GM12878 (cell line): ENCODE measurements at regions not wholly inside any gene's neighbourhood (a gene's known extent, or its start where the extent isn't known, plus 50 kb on each side); places are given as distances from the start of the nearest gene placed in this dataset.

ENCODE experiments used
- ATAC-seq: fragments of 200-7000 bp; cut with Tn5 transposase; 3 replicates; pipeline ENCODE4 v1.9.1; 2020; ENCODE audit warnings: mild to moderate bottlenecking, moderate library complexity
- BruUV-seq: library from RNA; stranded (reverse); fragments of 400-500 nt; replicated peaks from 2 replicates; lab custom pipeline; 2021; lab: Mats Ljungman, UMichigan
- CTCF ChIA-PET: fragments of 300-600 bp; sonication (Branson Sonifier 250); formaldehyde crosslinking; extraction: SDS; loops from one replicate; lab custom pipeline; 2021; ENCODE audit warnings: inconsistent platforms; lab: Yijun Ruan, JAX
- POLR2A ChIA-PET: fragments of 350-600 bp; formaldehyde crosslinking; extraction: SDS; loops from one replicate; lab custom pipeline; 2021; ENCODE audit warnings: inconsistent platforms; lab: Charles Lee
- RAD21 ChIA-PET: fragments of 300-600 bp; sonication (Branson Sonifier 250); formaldehyde crosslinking; loops from one replicate; lab custom pipeline; 2023; ENCODE audit warnings: antibody characterized with exemption; ENCODE audit not compliant: unreplicated experiment; lab: Charles Lee
- SMC1A ChIA-PET: fragments of 300-600 bp; sonication (Branson Sonifier 250); formaldehyde crosslinking; loops from one replicate; lab custom pipeline; 2023; ENCODE audit not compliant: unreplicated experiment, uncharacterized antibody; lab: Charles Lee
- DNase-seq: peaks from one replicate; pipeline ENCODE4 v3.0.0-alpha.2; 2011; ENCODE audit warnings: low read depth, low spot score
- FAIRE-seq: peaks from 3 replicates; lab custom pipeline; 2011; peaks lifted over from hg19 to GRCh38; lab: Jason Lieb, UNC
- H2AFZ ChIP-seq: 2 replicates; pipeline ENCODE4 v1.6.0; 2011; ENCODE audit warnings: low read depth, low read length, control low read depth; ENCODE audit not compliant: control insufficient read depth
- H3K27ac ChIP-seq: 2 replicates; pipeline ENCODE4 v1.5.1; 2011; ENCODE audit warnings: control low read depth; ENCODE audit not compliant: control insufficient read depth, insufficient read depth
- H3K27me3 ChIP-seq, 2 experiments: replicated peaks in 1 of 2; 2 replicates each; pipeline versions ENCODE4 v1.6.0 to v1.6.1; 2011; ENCODE audit warnings: low read length in 1 of 2; ENCODE audit not compliant: control insufficient read depth in 2 of 2, insufficient read depth in 2 of 2
- H3K36me3 ChIP-seq, 2 experiments: 2 replicates each; pipeline ENCODE4 v1.5.1; 2011; ENCODE audit warnings: low read length in 1 of 2; ENCODE audit not compliant: control insufficient read depth in 2 of 2, insufficient read depth in 2 of 2
- H3K4me1 ChIP-seq: 2 replicates; pipeline ENCODE4 v1.6.1; 2011; ENCODE audit warnings: mild to moderate bottlenecking, low read length, moderate library complexity, mixed read lengths; ENCODE audit not compliant: control insufficient read depth, insufficient read depth
- H3K4me2 ChIP-seq: 2 replicates; pipeline ENCODE4 v1.6.0; 2011; ENCODE audit warnings: control low read depth; ENCODE audit not compliant: control insufficient read depth, insufficient read depth
- H3K4me3 ChIP-seq: fragments of 200-600 bp; sonication (generic); 2 replicates; pipeline ENCODE4 v1.5.1; 2016
- H3K79me2 ChIP-seq: 2 replicates; pipeline ENCODE4 v1.6.0; 2011; ENCODE audit warnings: low read length; ENCODE audit not compliant: control insufficient read depth, insufficient read depth
- H3K9ac ChIP-seq: 2 replicates; pipeline ENCODE4 v1.8.0; 2011; ENCODE audit warnings: low read length, control low read depth, mixed read lengths; ENCODE audit not compliant: control insufficient read depth, insufficient read depth
- H3K9me3 ChIP-seq: replicated peaks from 3 replicates; pipeline ENCODE4 v1.5.1; 2011; ENCODE audit warnings: mild to moderate bottlenecking, low read length; ENCODE audit not compliant: control insufficient read depth, insufficient read depth
- H4K20me1 ChIP-seq: 2 replicates; pipeline ENCODE4 v1.6.0; 2011; ENCODE audit not compliant: control insufficient read depth, insufficient read depth
- CREB1 ChIP-seq: IDR thresholded peaks from 2 replicates; pipeline ENCODE4 v1.6.1; 2012; ENCODE audit warnings: low read depth, mild to moderate bottlenecking, inconsistent platforms
- CREM ChIP-seq: IDR thresholded peaks from 2 replicates; pipeline ENCODE4 v1.6.1; 2014; ENCODE audit warnings: antibody characterized with exemption, low read depth
- HCFC1 ChIP-seq: fragments of 150-350 bp; IDR thresholded peaks from 2 replicates; pipeline ENCODE4 v1.6.1; 2014; ENCODE audit warnings: low read length
- HDAC6 ChIP-seq: fragments of 200-600 bp; sonication (generic); IDR thresholded peaks from one replicate; pipeline ENCODE4 v1.8.0; 2017; ENCODE audit warnings: antibody characterized with exemption; ENCODE audit not compliant: unreplicated experiment
- MYB ChIP-seq: fragments of 150-350 bp; IDR thresholded peaks from 2 replicates; pipeline ENCODE4 v1.6.1; 2014; ENCODE audit warnings: mild to moderate bottlenecking, low read depth, low read length, borderline replicate concordance
- SMAD1 ChIP-seq: fragments of 450-650 bp; IDR thresholded peaks from 2 replicates; pipeline ENCODE4 v1.6.1; 2018; ENCODE audit warnings: mild to moderate bottlenecking, low read depth; ENCODE audit not compliant: partially characterized antibody
- SUPT20H ChIP-seq: IDR thresholded peaks from 2 replicates; pipeline ENCODE4 v1.6.1; 2011; ENCODE audit warnings: low read depth, mild to moderate bottlenecking, low read length, moderate library complexity, borderline replicate concordance; ENCODE audit not compliant: control insufficient read depth
- TAF1 ChIP-seq: IDR thresholded peaks from 2 replicates; pipeline ENCODE4 v1.6.1; 2011; ENCODE audit warnings: mild to moderate bottlenecking, low read depth, low read length, borderline replicate concordance
- TBL1XR1 ChIP-seq: IDR thresholded peaks from 2 replicates; pipeline ENCODE4 v1.6.1; 2012; ENCODE audit warnings: low read depth, low read length, improper control_type of control experiment
- TCF7 ChIP-seq: IDR thresholded peaks from 2 replicates; pipeline ENCODE4 v1.6.1; 2014; ENCODE audit warnings: antibody characterized with exemption, borderline replicate concordance
- ZBTB33 ChIP-seq: fragments of 450-650 bp; IDR thresholded peaks from 2 replicates; pipeline ENCODE4 v1.6.1; 2017; ENCODE audit warnings: mild to moderate bottlenecking
- ZNF622 ChIP-seq: fragments of 450-650 bp; IDR thresholded peaks from 2 replicates; pipeline ENCODE4 v1.6.1; 2017; ENCODE audit warnings: mild to moderate bottlenecking, inconsistent platforms
- WGBS: methylation state at CpG from one replicate; pipeline ENCODE4 v1.1.6; 2016; ENCODE audit warnings: low lambda C conversion rate; ENCODE audit not compliant: insufficient replicate concordance, insufficient coverage; ENCODE audit errors: missing lambda C conversion rate; 5-methylcytosine and 5-hydroxymethylcytosine counted together
- in situ Hi-C: fragments of 300-500 bp; cut with MboI; formaldehyde crosslinking; loops from 9 replicates; pipeline ENCODE4 v1.14.3; 2018; ENCODE audit warnings: mixed read lengths
- intact Hi-C: fragments of 100-400 bp; cut with micrococcal nuclease; formaldehyde crosslinking; loops from one replicate; pipeline ENCODE4 v1.14.2; 2022; ENCODE audit not compliant: unreplicated experiment
- TF ChIP-seq, protein P1 (sequence below): IDR thresholded peaks from 2 replicates; pipeline ENCODE4 v1.6.1; 2011; ENCODE audit warnings: borderline replicate concordance, low read depth, mild to moderate bottlenecking, moderate library complexity, mixed read lengths, low read length; ENCODE audit not compliant: insufficient read depth; ENCODE audit errors: extremely low read length
- TF ChIP-seq, protein P2 (sequence below): fragments of 450-650 bp; IDR thresholded peaks from 2 replicates; pipeline ENCODE4 v1.6.1; 2016; ENCODE audit warnings: mild to moderate bottlenecking
- TF ChIP-seq, protein P3 (sequence below): fragments of 450-650 bp; formaldehyde crosslinking; IDR thresholded peaks from 2 replicates; pipeline ENCODE4 v1.4.0; 2020; ENCODE audit warnings: mild to moderate bottlenecking, moderate library complexity

DNA sequence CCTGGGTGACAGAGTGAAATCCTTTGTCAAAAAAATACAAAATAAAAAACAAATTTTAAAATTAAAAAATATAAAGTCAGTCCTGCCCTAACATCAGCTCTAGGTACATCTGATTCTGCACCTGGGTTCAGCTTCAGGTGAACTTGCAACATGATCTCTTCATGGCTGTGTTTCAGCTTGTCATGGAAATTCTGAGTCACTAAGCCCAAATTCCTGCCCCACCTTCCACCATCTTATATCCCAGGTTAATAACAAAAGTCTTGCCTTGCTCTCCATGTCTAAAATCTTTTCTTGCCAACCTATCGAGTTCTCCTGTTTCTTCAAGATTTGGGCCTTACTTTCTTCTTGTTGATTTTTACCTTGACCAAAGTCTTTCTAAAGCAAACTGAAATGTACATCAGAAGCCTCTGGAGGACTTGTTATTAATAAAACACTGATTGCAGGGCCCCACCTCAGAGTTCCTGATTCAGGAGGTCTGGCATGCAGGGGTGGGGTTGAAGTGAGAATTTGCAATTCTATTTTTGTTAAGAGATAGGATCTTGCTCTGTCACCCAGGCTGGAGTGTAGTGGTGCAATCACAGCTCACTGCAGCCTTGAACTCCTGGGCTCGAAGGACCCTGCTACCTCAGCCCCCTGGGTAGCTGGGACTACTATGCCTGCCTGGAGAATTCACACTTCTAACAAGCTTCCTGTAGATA, 125.8 kb upstream of the VCX3A start:
- TF ChIP-seq, protein P1, sequence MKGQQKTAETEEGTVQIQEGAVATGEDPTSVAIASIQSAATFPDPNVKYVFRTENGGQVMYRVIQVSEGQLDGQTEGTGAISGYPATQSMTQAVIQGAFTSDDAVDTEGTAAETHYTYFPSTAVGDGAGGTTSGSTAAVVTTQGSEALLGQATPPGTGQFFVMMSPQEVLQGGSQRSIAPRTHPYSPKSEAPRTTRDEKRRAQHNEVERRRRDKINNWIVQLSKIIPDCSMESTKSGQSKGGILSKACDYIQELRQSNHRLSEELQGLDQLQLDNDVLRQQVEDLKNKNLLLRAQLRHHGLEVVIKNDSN = no peak
- TF ChIP-seq, protein P2, sequence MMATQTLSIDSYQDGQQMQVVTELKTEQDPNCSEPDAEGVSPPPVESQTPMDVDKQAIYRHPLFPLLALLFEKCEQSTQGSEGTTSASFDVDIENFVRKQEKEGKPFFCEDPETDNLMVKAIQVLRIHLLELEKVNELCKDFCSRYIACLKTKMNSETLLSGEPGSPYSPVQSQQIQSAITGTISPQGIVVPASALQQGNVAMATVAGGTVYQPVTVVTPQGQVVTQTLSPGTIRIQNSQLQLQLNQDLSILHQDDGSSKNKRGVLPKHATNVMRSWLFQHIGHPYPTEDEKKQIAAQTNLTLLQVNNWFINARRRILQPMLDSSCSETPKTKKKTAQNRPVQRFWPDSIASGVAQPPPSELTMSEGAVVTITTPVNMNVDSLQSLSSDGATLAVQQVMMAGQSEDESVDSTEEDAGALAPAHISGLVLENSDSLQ = no peak
- TF ChIP-seq CREM (no peak), ZNF622 (no peak), HCFC1 (no peak), TAF1 (no peak), TCF7 (no peak), HDAC6 (no peak), SMAD1 (no peak), MYB (no peak), SUPT20H (no peak), ZBTB33 (no peak), CREB1 (no peak), TBL1XR1 (no peak)
- TF ChIP-seq, protein P3, sequence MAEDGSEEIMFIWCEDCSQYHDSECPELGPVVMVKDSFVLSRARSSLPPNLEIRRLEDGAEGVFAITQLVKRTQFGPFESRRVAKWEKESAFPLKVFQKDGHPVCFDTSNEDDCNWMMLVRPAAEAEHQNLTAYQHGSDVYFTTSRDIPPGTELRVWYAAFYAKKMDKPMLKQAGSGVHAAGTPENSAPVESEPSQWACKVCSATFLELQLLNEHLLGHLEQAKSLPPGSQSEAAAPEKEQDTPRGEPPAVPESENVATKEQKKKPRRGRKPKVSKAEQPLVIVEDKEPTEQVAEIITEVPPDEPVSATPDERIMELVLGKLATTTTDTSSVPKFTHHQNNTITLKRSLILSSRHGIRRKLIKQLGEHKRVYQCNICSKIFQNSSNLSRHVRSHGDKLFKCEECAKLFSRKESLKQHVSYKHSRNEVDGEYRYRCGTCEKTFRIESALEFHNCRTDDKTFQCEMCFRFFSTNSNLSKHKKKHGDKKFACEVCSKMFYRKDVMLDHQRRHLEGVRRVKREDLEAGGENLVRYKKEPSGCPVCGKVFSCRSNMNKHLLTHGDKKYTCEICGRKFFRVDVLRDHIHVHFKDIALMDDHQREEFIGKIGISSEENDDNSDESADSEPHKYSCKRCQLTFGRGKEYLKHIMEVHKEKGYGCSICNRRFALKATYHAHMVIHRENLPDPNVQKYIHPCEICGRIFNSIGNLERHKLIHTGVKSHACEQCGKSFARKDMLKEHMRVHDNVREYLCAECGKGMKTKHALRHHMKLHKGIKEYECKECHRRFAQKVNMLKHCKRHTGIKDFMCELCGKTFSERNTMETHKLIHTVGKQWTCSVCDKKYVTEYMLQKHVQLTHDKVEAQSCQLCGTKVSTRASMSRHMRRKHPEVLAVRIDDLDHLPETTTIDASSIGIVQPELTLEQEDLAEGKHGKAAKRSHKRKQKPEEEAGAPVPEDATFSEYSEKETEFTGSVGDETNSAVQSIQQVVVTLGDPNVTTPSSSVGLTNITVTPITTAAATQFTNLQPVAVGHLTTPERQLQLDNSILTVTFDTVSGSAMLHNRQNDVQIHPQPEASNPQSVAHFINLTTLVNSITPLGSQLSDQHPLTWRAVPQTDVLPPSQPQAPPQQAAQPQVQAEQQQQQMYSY = no peak
- in situ Hi-C loops (no loop called here), intact Hi-C loops (no loop called here)
- ATAC-seq (no peak), FAIRE-seq (no peak), DNase-seq (no peak)
- BruUV-seq = no TSS peak
- H3K9me3 ChIP-seq = no peaks in the 10 kb centered on the region; the same call in 2 of the 3 replicates
- H3K79me2 ChIP-seq = no peaks in the 10 kb centered on the region
- H3K4me2 ChIP-seq = no peak overlapping the region
- no peak overlapping the region for H3K27ac ChIP-seq
- no peak overlapping the region for H3K9ac ChIP-seq
- H3K27me3 ChIP-seq = no peaks in the 10 kb centered on the region
- 43% methylated on average over 2 of the region's 2 CpGs for WGBS
- RAD21 ChIA-PET = no interaction called here
- SMC1A ChIA-PET = no interaction called here
- H4K20me1 ChIP-seq = no peaks in the 10 kb centered on the region
- no peaks in the 10 kb centered on the region for H3K4me1 ChIP-seq
- POLR2A ChIA-PET = no interaction called here
- H3K4me3 ChIP-seq = no peak overlapping the region
- no peak overlapping the region for H2AFZ ChIP-seq
- CTCF ChIA-PET = no interaction called here
- H3K36me3 ChIP-seq = no peaks in the 10 kb centered on the region
